PFSK-1 (cell line): ENCODE measurements at regions not wholly inside any gene's neighbourhood (a gene's known extent, or its start where the extent isn't known, plus 50 kb on each side); places are given as distances from the start of the nearest gene placed in this dataset.

Source experiments
- TAF1 ChIP-seq: IDR thresholded peaks from 2 replicates; pipeline ENCODE4 v1.6.1; 2012; ENCODE audit warnings: low read length, control low read depth, borderline replicate concordance; ENCODE audit not compliant: insufficient read depth
- TF ChIP-seq, protein P1 (sequence below), 2 experiments: IDR thresholded peaks; 2 replicates each; pipeline versions ENCODE4 v1.6.1 to v1.8.0; 2011 to 2012; ENCODE audit warnings: low read depth in 2 of 2, low read length in 2 of 2, control low read depth in 1 of 2, inconsistent platforms in 1 of 2, mild to moderate bottlenecking in 1 of 2, moderate library complexity in 1 of 2; ENCODE audit not compliant: insufficient read depth in 1 of 2

GRCh38 chr2:138312061-138312460 is 189.5 kb upstream of the SPOPL start:
- TF ChIP-seq TAF1: no peak
- TF ChIP-seq, protein P1, sequence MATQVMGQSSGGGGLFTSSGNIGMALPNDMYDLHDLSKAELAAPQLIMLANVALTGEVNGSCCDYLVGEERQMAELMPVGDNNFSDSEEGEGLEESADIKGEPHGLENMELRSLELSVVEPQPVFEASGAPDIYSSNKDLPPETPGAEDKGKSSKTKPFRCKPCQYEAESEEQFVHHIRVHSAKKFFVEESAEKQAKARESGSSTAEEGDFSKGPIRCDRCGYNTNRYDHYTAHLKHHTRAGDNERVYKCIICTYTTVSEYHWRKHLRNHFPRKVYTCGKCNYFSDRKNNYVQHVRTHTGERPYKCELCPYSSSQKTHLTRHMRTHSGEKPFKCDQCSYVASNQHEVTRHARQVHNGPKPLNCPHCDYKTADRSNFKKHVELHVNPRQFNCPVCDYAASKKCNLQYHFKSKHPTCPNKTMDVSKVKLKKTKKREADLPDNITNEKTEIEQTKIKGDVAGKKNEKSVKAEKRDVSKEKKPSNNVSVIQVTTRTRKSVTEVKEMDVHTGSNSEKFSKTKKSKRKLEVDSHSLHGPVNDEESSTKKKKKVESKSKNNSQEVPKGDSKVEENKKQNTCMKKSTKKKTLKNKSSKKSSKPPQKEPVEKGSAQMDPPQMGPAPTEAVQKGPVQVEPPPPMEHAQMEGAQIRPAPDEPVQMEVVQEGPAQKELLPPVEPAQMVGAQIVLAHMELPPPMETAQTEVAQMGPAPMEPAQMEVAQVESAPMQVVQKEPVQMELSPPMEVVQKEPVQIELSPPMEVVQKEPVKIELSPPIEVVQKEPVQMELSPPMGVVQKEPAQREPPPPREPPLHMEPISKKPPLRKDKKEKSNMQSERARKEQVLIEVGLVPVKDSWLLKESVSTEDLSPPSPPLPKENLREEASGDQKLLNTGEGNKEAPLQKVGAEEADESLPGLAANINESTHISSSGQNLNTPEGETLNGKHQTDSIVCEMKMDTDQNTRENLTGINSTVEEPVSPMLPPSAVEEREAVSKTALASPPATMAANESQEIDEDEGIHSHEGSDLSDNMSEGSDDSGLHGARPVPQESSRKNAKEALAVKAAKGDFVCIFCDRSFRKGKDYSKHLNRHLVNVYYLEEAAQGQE (IDR thresholded peaks at IDR 0.05; ENCODE audit: insufficient read depth in 1 of 2, low read depth in 2 of 2, low read length in 2 of 2): no peak
